Esophagus squamous epithelium (tissue), 5 donors: ENCODE measurements at regions not wholly inside any gene's neighbourhood (a gene's known extent, or its start where the extent isn't known, plus 50 kb on each side); places are given as distances from the start of the nearest gene placed in this dataset.

Experiments
- DNase-seq: peaks from one replicate; lab custom pipeline; 2025; lab: John Stamatoyannopoulos, UW
- H3K27ac ChIP-seq, 4 donors: fragments of 200-600 bp; sonication (generic); one replicate each; pipeline ENCODE4 v1.5.1; 2016 to 2019; ENCODE audit warnings: mild to moderate bottlenecking in 1 of 4
- H3K27me3 ChIP-seq, 4 donors: fragments of 200-600 bp; sonication (generic); 1 replicate in 3 of 4; 2 replicates in 1 of 4; pipeline versions ENCODE4 v1.5.1 to v1.6.0; 2017 to 2021; ENCODE audit warnings: antibody characterized with exemption in 1 of 4
- H3K36me3 ChIP-seq, 3 donors: fragments of 200-600 bp; sonication (generic); one replicate each; pipeline ENCODE4 v1.5.1; 2016 to 2019
- H3K4me1 ChIP-seq, 3 donors: fragments of 200-600 bp; sonication (generic); one replicate each; pipeline ENCODE4 v1.5.1; 2017 to 2019
- H3K4me3 ChIP-seq, 4 donors: fragments of 200-600 bp; sonication (generic); 1 replicate in 3 of 4; 2 replicates in 1 of 4; pipeline ENCODE4 v1.5.1; 2016 to 2019; ENCODE audit warnings: mild to moderate bottlenecking in 2 of 4, moderate library complexity in 1 of 4
- H3K9me3 ChIP-seq, 3 donors: fragments of 200-600 bp; sonication (generic); one replicate each; pipeline ENCODE4 v1.5.1; 2016 to 2019
- POLR2A ChIP-seq, 4 donors: fragments of 450-650 bp; IDR thresholded peaks; one replicate each; pipeline ENCODE4 v1.6.1; 2017; ENCODE audit warnings: antibody characterized with exemption in 4 of 4, mild to moderate bottlenecking in 4 of 4, moderate library complexity in 3 of 4
- WGBS, 2 donors: methylation state at CpG; one replicate each; pipeline ENCODE4 v1.1.5; 2018; 5-methylcytosine and 5-hydroxymethylcytosine counted together
- intact Hi-C: fragments of 100-400 bp; cut with DNase I; formaldehyde crosslinking; loops from one replicate; pipeline ENCODE4 v1.15.0; 2022
- TF ChIP-seq, protein P1 (sequence below), 6 experiments: fragments of 450-650 bp in 4 of 6; fragments of 200-600 bp in 2 of 6; sonication (generic) in 2 of 6; IDR thresholded peaks; one replicate each; pipeline ENCODE4 v1.5.1; 2016 to 2019; ENCODE audit warnings: antibody characterized with exemption in 6 of 6, mild to moderate bottlenecking in 4 of 6, moderate library complexity in 4 of 6
- donor health status: DM: yes; HTN: yes; CAD: no.

- no peak overlapping the region for H3K4me3 ChIP-seq
- no peaks in the 10 kb centered on the region for H3K36me3 ChIP-seq
- no peaks in the 10 kb centered on the region for H3K9me3 ChIP-seq
- no peak overlapping the region for H3K27ac ChIP-seq
- no peak for DNase-seq
- H3K27me3 ChIP-seq, result no peaks in the 10 kb centered on the region
- peaks cover 0 to 17% (median 13%) of the 10 kb centered on the region in 3 donors for H3K4me1 ChIP-seq
- intact Hi-C loops, result no loop called here
- 7 to 11% methylated on average over 6 of the region's 6 CpGs for WGBS, 2 donors
- TF ChIP-seq, protein P1, sequence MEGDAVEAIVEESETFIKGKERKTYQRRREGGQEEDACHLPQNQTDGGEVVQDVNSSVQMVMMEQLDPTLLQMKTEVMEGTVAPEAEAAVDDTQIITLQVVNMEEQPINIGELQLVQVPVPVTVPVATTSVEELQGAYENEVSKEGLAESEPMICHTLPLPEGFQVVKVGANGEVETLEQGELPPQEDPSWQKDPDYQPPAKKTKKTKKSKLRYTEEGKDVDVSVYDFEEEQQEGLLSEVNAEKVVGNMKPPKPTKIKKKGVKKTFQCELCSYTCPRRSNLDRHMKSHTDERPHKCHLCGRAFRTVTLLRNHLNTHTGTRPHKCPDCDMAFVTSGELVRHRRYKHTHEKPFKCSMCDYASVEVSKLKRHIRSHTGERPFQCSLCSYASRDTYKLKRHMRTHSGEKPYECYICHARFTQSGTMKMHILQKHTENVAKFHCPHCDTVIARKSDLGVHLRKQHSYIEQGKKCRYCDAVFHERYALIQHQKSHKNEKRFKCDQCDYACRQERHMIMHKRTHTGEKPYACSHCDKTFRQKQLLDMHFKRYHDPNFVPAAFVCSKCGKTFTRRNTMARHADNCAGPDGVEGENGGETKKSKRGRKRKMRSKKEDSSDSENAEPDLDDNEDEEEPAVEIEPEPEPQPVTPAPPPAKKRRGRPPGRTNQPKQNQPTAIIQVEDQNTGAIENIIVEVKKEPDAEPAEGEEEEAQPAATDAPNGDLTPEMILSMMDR (IDR thresholded peaks at IDR 0.05), result no peak
- no peak for TF ChIP-seq POLR2A (IDR thresholded peaks at IDR 0.05)
Observed at GRCh38 chr3:27559835-27560234, 75.7 kb upstream of the SLC4A7 start.

DNA sequence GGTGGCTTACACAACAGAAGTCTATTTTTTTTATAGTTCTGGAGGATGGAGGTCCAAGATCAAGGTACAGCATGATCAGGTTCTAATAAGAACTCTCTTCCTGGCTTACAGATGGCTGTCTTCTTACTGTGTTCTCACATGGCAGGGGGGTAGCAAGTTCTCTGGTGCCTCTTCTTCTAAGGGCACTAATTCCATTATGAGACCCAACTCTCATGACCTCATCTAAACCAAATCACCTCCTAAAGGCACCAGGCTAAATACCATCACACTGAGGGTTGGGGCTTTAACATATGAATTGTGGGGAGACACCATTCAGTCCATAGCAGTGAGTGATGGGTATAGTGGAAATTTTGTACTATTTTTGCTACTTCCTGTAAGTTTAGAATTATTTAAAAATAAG, 75.2 kb upstream of the SLC4A7 start:
- Histone ChIP-seq H3K9me3 (no peaks in the 10 kb centered on the region), H3K4me1 (peaks cover 0 to 17% (median 13%) of the 10 kb centered on the region in 3 donors), H3K36me3 (no peaks in the 10 kb centered on the region), H3K4me3 (no peak overlapping the region), H3K27ac (no peak overlapping the region), H3K27me3 (no peaks in the 10 kb centered on the region)
- intact Hi-C loops, result no loop called here
- no peak for TF ChIP-seq POLR2A (IDR thresholded peaks at IDR 0.05)
- TF ChIP-seq, protein P1 (IDR thresholded peaks at IDR 0.05), result no peak
- DNase-seq, result no peak

- H3K9me3 ChIP-seq, result no peaks in the 10 kb centered on the region
- no peak overlapping the region for H3K4me3 ChIP-seq
- H3K27me3 ChIP-seq, result no peaks in the 10 kb centered on the region
- 89 to 93% methylated on average over 2 of the region's 2 CpGs for WGBS, 2 donors
- DNase-seq, result no peak
- H3K27ac ChIP-seq, result peak overlapping the region in 2 of 4 donors; percentile 51 to 82
- H3K4me1 ChIP-seq, result peaks cover 0 to 17% (median 13%) of the 10 kb centered on the region in 3 donors
- TF ChIP-seq, protein P1 (IDR thresholded peaks at IDR 0.05), result no peak
- no peak for TF ChIP-seq POLR2A (IDR thresholded peaks at IDR 0.05)
- intact Hi-C loops, result no loop called here
- no peaks in the 10 kb centered on the region for H3K36me3 ChIP-seq
Observed at GRCh38 chr3:27557411-27557810, 73.2 kb upstream of the SLC4A7 start.

DNA sequence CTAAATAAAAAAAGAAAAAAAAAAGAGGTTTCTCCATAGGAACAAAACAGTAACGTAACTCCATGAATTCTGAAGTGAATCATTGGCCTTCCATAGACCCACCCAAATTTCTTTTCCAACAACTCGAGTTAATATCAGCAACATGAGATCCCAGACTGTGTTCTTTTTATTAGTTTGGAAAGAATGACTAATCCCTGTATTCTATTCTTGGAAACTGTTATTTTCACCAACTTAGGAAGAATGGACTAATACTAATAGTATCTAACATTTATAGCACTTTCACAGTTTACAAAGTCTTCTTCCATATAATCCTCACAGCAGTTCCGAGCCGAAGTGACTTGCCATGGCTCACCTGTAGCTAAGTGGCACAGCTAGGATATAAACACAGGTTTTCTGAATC, 72.7 kb upstream of the SLC4A7 start:
- Histone ChIP-seq H3K9me3 (no peaks in the 10 kb centered on the region), H3K27ac (peak overlapping the region in 2 of 4 donors; percentile 51 to 82), H3K36me3 (no peaks in the 10 kb centered on the region), H3K27me3 (no peaks in the 10 kb centered on the region), H3K4me3 (no peak overlapping the region), H3K4me1 (peaks cover 0 to 17% (median 13%) of the 10 kb centered on the region in 3 donors)
- TF ChIP-seq, protein P1 (IDR thresholded peaks at IDR 0.05), result no peak
- TF ChIP-seq POLR2A (IDR thresholded peaks at IDR 0.05), result no peak
- 63 to 70% methylated on average over 4 of the region's 4 CpGs for WGBS, 2 donors
- intact Hi-C loops, result no loop called here
- no peak for DNase-seq

GRCh38 chr3:27554706-27555105, 70.5 kb upstream of the SLC4A7 start:
- H3K27ac ChIP-seq, result no peak overlapping the region
- no peaks in the 10 kb centered on the region for H3K27me3 ChIP-seq
- H3K4me3 ChIP-seq, result no peak overlapping the region
- no peaks in the 10 kb centered on the region for H3K36me3 ChIP-seq
- TF ChIP-seq POLR2A (IDR thresholded peaks at IDR 0.05), result no peak
- TF ChIP-seq, protein P1 (IDR thresholded peaks at IDR 0.05), result no peak
- H3K9me3 ChIP-seq, result no peaks in the 10 kb centered on the region
- DNase-seq, result no peak
- intact Hi-C loops, result no loop called here
- H3K4me1 ChIP-seq, result peaks cover 0 to 10% (median 4%) of the 10 kb centered on the region in 3 donors
- WGBS, 2 donors, result 48 to 69% methylated on average over 2 of the region's 2 CpGs
